Mucosa of rectum (tissue), 2 donors: ENCODE measurements at regions not wholly inside any gene's neighbourhood (a gene's known extent, or its start where the extent isn't known, plus 50 kb on each side); places are given as distances from the start of the nearest gene placed in this dataset.

Experiments
- H3K27ac ChIP-seq, 2 donors: one replicate each; pipeline ENCODE4 v1.7.0; 2013; ENCODE audit warnings: inconsistent platforms in 2 of 2, low read depth in 2 of 2, low read length in 2 of 2
- H3K27me3 ChIP-seq, 2 donors: one replicate each; pipeline ENCODE4 v1.7.0; 2013; ENCODE audit warnings: low read length in 2 of 2; ENCODE audit not compliant: control insufficient read depth in 2 of 2, insufficient read depth in 2 of 2
- H3K36me3 ChIP-seq, 2 donors: one replicate each; pipeline ENCODE4 v1.7.0; 2013; ENCODE audit warnings: low read length in 2 of 2; ENCODE audit not compliant: control insufficient read depth in 2 of 2, insufficient read depth in 2 of 2
- H3K4me1 ChIP-seq, 2 donors: one replicate each; pipeline ENCODE4 v1.7.0; 2013; ENCODE audit warnings: low read length in 2 of 2, mild to moderate bottlenecking in 1 of 2; ENCODE audit not compliant: control insufficient read depth in 2 of 2, insufficient read depth in 2 of 2
- H3K4me3 ChIP-seq, 2 donors: one replicate each; pipeline ENCODE4 v1.7.0; 2013; ENCODE audit warnings: low read length in 2 of 2
- H3K9ac ChIP-seq, 2 donors: one replicate each; pipeline ENCODE4 v1.7.0; 2013; ENCODE audit warnings: low read length in 2 of 2, low read depth in 1 of 2, mild to moderate bottlenecking in 1 of 2
- H3K9me3 ChIP-seq, 2 donors: one replicate each; pipeline ENCODE4 v1.7.0; 2013; ENCODE audit warnings: low read length in 2 of 2; ENCODE audit not compliant: control insufficient read depth in 2 of 2
- donor health status: healthy.
- donor health status: Normal muscosa, but diverticular disease.

DNA sequence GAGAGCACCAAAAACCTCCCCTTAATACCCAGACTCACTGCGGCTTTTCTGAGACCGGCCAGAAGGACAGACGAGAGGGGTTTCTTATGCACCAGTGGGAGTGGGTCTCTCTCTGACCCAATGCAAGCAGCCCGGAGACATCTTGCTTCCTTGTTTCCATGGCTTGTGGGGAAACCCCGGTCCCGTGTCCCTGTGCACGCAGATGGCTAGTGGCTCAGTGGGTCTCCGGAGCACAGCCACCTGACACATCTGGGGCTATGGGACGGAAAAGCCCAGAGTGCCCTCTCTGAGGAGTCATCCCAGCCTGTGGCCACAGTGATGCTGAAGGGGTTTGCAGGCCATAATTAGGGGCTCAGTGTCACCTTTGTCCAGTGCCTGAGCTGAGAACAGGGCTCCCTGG is 197.6 kb downstream of the PHETA1 start:
- H3K4me3 ChIP-seq = no peak overlapping the region
- H3K9ac ChIP-seq = no peak overlapping the region
- H3K4me1 ChIP-seq = no peaks in the 10 kb centered on the region
- no peaks in the 10 kb centered on the region for H3K36me3 ChIP-seq
- no peak overlapping the region for H3K27ac ChIP-seq
- no peaks in the 10 kb centered on the region for H3K9me3 ChIP-seq
- peaks cover 0 to 3% of the 10 kb centered on the region in 2 donors for H3K27me3 ChIP-seq

DNA sequence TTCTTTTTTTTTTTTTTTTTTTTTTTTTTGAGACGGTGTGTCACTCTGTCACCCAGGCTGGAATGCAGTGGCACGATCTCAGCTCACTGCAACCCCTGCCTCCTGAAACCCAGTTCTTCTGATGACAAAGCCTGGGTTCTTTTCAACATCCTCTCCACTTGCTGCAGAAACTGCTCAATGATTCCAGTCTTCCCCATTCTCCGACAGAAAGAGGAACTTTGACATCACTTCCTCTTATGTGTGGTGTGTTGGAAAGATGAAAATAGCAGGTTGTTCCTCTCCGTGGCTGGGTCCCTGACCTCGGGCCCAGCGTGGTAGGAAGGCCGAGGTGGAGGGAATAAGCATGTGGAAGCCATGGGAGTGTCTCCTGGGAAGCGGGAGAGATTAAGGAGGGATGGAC is 198.4 kb downstream of the PHETA1 start:
- Histone ChIP-seq H3K27ac (no peak overlapping the region), H3K27me3 (no peaks in the 10 kb centered on the region), H3K36me3 (no peaks in the 10 kb centered on the region)

DNA sequence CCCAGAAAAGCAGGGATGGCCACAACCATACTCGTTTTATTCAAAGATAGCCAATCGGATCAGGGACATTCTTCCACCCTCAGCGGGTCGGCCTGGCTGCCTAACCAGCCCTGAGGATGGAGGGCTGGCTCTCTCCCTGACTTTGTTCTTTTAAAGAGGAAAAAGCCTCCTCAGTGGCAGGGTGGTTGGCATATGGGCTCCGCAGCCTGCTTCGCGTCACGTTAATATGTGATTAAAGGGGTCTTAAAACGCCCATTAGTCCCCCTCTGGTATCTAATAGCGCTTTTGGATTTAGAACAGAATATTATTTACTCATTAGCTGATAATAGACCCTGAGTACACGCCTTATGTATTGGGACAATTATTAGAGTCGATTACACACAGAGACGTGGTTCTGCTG is 199.4 kb downstream of the PHETA1 start:
- Histone ChIP-seq H3K27ac (no peak overlapping the region), H3K4me1 (no peaks in the 10 kb centered on the region), H3K36me3 (no peaks in the 10 kb centered on the region), H3K9me3 (no peaks in the 10 kb centered on the region), H3K9ac (no peak overlapping the region), H3K27me3 (no peaks in the 10 kb centered on the region), H3K4me3 (no peak overlapping the region)

More for the DNA sequence above, 198.4 kb downstream of the PHETA1 start:
- Histone ChIP-seq H3K4me1 (no peaks in the 10 kb centered on the region), H3K9ac (no peak overlapping the region), H3K9me3 (no peaks in the 10 kb centered on the region), H3K4me3 (no peak overlapping the region)

DNA sequence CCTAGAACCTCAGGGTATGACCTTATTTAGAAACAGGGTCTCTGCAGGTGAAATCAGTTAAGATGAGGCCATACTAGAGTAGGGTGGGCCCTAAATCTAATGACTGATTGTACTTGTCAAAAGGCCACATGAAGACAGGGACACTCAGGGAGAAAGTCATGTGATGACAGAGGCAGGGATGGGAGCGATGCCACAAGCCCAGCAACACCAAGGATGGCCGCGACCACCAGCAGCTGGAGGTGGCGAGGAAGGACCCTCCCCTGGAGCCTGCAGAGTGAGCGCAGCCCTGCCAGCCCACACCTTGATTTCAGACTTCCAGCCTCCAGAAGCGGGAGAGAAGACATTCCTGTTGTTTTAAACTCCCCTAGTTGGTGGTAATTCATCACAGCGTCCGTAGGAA is 199.9 kb downstream of the PHETA1 start:
- Histone ChIP-seq H3K9ac (no peak overlapping the region), H3K36me3 (no peaks in the 10 kb centered on the region), H3K27me3 (no peaks in the 10 kb centered on the region), H3K4me3 (no peak overlapping the region), H3K9me3 (no peaks in the 10 kb centered on the region), H3K4me1 (no peaks in the 10 kb centered on the region), H3K27ac (no peak overlapping the region)

DNA sequence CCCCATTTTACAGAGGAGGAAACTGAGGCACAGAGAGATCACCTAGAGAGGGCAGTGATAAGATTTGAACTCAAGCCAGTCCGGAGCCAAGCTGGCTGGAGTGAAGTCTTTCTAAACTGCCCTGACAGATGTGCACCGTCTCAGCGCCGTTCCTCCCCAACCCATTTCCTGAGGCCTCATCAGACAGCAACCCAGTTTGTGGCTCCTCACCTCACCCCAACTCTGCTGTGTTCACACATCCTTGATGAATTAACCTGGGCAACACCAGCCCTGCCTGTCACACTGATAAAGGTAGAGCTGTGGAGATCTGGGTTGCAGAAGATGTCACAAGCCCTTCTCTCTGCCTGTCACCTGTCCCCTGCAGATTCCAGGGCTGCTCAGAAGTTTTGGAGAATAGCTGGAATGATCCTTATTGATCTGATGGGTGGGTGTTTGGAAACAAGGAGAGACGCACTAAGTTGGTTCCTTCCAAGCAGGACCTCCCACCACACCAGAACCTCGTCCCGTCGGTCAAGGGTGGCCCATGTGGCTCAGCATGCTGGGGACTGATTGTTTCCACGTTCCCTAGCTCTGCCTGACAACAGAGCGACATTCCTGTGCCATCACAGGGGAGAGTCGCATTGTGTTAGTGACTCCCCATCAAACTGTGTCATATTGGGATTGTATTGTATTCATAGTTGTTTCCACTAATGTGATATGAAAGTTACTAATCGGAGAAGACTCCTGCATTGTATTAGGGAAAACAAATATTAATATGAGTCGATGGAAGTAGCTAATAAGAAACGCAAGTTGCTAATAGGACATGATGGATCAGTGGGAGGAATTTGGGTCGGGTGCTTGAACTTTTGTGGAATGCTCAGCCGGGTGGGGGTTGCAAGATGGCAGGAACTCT is 200.6 kb downstream of the PHETA1 start:
- Histone ChIP-seq H3K9ac (no peak overlapping the region), H3K9me3 (no peaks in the 10 kb centered on the region), H3K36me3 (no peaks in the 10 kb centered on the region), H3K4me1 (no peaks in the 10 kb centered on the region), H3K27ac (no peak overlapping the region), H3K4me3 (no peak overlapping the region), H3K27me3 (no peaks in the 10 kb centered on the region)

DNA sequence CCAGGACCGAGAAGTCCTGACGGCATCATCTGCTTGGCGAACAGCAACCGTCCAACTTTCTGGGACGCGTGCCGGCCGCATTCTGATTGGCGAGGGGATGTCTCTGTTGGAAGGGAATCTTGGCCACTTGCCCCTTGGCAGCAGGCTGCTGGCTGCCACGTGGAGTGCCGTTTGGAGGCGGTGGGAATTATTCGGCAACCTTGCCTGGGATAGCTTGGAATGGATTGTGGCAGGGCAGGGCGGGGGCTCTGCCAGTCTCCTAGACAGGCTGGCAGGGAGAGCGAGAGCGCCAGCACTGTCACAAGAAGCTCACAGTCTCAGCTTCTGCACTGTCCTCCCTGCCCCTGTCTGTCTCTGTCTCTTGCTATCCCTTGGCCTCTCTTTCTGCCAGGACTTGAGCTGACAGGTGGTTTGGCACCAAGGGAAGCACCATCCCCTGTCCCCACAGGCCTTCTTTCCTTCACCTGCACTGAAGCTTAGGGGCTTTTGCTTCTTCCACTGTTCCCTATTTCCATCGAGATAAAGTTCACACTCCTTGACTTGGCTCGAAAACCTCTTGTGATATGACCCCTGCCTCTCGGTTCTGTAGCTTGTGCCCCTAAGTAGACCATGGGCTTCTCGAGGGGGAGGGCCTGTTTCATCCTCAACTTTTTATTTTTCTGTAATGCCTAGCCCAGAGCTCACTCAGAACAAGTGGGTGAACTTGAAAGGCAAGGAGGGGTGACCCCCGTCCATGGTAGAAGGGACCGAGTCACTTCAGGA is 201.9 kb downstream of the PHETA1 start:
- no peaks in the 10 kb centered on the region for H3K9me3 ChIP-seq
- H3K9ac ChIP-seq = no peak overlapping the region
- no peaks in the 10 kb centered on the region for H3K36me3 ChIP-seq
- H3K27ac ChIP-seq = no peak overlapping the region
- no peak overlapping the region for H3K4me3 ChIP-seq
- H3K4me1 ChIP-seq = no peaks in the 10 kb centered on the region
- no peaks in the 10 kb centered on the region for H3K27me3 ChIP-seq

DNA sequence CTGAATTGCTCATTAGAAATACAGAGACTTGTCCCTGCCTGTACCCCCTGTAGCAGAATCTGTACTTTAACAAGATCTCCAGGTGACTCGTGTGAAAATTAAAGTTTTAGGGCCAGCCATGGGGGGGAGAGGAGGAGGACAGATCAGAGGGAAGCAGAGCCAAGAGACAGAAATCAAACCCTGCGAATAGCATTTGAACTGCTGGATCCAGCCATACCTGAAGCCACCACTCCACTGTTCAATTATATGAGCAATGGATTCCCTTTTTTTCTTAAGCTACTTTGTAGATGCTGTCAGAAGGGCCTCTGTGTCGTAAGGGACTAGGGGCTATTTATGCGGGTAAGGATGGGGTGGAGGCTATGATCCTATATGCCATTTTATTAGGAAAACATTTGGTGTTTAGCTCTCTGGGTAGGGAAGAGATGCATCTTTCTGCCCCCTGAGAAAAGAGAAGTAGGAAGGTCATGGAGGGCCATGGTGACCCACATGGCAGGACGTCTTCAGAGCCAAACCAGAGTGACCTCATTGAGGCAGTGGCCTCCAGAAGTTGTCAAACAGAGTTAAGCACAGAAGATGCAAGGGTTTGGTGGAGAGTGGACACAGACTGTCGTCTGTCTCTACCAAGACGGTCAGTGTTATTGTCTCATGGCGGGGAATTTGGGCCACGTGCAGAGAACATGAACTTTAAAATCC is 203.9 kb downstream of the PHETA1 start:
- Histone ChIP-seq H3K36me3 (no peaks in the 10 kb centered on the region), H3K4me3 (no peak overlapping the region), H3K9ac (no peak overlapping the region), H3K9me3 (no peaks in the 10 kb centered on the region), H3K27ac (no peak overlapping the region), H3K27me3 (no peaks in the 10 kb centered on the region), H3K4me1 (no peaks in the 10 kb centered on the region)

DNA sequence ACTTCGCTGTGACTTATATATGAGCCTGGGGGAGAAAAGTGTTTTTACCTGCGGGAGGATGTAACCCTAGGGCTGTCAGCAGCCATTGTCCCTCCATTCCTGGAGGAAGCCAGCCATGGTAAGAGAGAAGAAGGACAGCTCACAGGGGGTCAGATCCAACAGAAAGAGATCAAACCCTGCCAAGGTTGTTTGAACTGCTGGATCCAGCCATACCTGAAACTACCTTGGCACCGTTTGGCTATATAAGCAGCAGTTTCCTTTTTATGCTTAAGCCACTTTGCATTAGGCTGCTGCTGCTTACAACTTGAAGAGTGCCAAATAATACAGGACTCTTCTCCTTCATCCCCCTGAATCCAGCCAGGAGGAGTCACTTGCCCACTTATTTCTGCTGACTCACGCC is 205.5 kb downstream of the PHETA1 start:
- H3K4me3 ChIP-seq = no peak overlapping the region
- H3K9ac ChIP-seq = no peak overlapping the region
- no peak overlapping the region for H3K27ac ChIP-seq
- no peaks in the 10 kb centered on the region for H3K36me3 ChIP-seq
- H3K4me1 ChIP-seq = no peaks in the 10 kb centered on the region
- H3K9me3 ChIP-seq = no peaks in the 10 kb centered on the region
- no peaks in the 10 kb centered on the region for H3K27me3 ChIP-seq

DNA sequence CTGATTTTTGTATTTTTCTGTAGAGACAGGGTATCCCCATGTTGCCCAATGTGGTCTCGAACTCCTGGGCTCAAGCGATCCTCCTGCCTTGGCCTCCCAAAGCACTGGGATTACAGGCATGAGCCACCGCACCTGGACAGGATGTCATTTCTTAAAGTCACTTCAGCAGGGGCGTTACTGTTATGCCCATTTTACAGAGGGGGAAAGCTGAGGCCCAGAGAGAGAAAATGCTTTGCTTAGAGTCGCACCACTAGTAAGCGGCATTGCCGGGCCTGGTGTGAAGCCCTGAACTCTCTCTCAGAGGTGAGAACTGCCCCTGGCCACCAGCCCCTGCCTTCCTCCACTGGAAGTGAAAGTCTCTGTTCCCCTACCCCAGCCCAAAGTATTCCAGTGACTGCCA is 207.0 kb downstream of the PHETA1 start:
- H3K4me3 ChIP-seq = no peak overlapping the region

More for the DNA sequence above, 207.0 kb downstream of the PHETA1 start:
- Histone ChIP-seq H3K27ac (no peak overlapping the region), H3K27me3 (no peaks in the 10 kb centered on the region), H3K36me3 (no peaks in the 10 kb centered on the region), H3K9ac (no peak overlapping the region), H3K4me1 (no peaks in the 10 kb centered on the region), H3K9me3 (no peaks in the 10 kb centered on the region)
